ENCODE measurements at regions not wholly inside any gene's neighbourhood (a gene's known extent, or its start where the extent isn't known, plus 50 kb on each side); places are given as distances from the start of the nearest gene placed in this dataset.
"Not testable (repeated sequence)": the region's sequence is repeated elsewhere in the genome, so short reads cannot be mapped to it uniquely, and the experiment has no call there.

DNA sequence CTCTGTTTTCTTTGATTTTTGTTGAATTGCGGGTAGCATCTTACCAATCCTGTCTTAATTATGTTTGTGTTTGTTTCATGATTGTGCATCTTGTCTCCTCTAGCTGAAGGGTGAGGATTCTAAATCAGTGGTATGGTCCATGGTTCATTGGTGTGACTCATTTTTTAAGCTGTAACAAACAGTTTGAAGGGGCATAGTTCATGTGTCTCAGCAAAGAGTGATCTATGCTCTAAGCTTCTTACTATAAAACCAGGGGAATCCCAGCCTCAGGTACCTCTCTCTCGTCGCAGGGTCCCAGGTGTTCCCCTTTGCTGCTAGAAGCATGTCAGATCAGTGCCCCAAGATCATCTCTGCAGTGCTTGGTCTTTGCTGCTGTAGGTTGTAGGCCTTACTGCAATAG, 100.1 kb downstream of the OTUD1 start:
- Histone ChIP-seq H3K4me3 (ENCODE audit: low read length) (no peak overlapping the region), H2AFZ (ENCODE audit: low read depth, low read length) (no peak overlapping the region), H3K27ac (ENCODE audit: low read length) (no peak overlapping the region), H3K4me2 (ENCODE audit: low read length) (no peak overlapping the region), H3K79me2 (ENCODE audit: low read length) (no peaks in the 10 kb centered on the region), H3K36me3 (replicated peaks; ENCODE audit: low read depth, low read length) (no peaks in the 10 kb centered on the region), H3K27me3 (ENCODE audit: low read depth, low read length) (no peaks in the 10 kb centered on the region), H3K4me1 (ENCODE audit: low read length) (no peaks in the 10 kb centered on the region), H3K9me3 (ENCODE audit: insufficient read depth, low read length) (no peaks in the 10 kb centered on the region), H4K20me1 (ENCODE audit: insufficient read depth, low read length) (no peaks in the 10 kb centered on the region), H3K9ac (ENCODE audit: low read length) (no peak overlapping the region)
- TF ChIP-seq, protein P1, sequence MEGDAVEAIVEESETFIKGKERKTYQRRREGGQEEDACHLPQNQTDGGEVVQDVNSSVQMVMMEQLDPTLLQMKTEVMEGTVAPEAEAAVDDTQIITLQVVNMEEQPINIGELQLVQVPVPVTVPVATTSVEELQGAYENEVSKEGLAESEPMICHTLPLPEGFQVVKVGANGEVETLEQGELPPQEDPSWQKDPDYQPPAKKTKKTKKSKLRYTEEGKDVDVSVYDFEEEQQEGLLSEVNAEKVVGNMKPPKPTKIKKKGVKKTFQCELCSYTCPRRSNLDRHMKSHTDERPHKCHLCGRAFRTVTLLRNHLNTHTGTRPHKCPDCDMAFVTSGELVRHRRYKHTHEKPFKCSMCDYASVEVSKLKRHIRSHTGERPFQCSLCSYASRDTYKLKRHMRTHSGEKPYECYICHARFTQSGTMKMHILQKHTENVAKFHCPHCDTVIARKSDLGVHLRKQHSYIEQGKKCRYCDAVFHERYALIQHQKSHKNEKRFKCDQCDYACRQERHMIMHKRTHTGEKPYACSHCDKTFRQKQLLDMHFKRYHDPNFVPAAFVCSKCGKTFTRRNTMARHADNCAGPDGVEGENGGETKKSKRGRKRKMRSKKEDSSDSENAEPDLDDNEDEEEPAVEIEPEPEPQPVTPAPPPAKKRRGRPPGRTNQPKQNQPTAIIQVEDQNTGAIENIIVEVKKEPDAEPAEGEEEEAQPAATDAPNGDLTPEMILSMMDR (IDR thresholded peaks at IDR 0.05; ENCODE audit: low read depth, low read length) = no peak
- TF ChIP-seq EZH2phosphoT487 (IDR thresholded peaks at IDR 0.05; ENCODE audit: low read depth) = no peak

DNA sequence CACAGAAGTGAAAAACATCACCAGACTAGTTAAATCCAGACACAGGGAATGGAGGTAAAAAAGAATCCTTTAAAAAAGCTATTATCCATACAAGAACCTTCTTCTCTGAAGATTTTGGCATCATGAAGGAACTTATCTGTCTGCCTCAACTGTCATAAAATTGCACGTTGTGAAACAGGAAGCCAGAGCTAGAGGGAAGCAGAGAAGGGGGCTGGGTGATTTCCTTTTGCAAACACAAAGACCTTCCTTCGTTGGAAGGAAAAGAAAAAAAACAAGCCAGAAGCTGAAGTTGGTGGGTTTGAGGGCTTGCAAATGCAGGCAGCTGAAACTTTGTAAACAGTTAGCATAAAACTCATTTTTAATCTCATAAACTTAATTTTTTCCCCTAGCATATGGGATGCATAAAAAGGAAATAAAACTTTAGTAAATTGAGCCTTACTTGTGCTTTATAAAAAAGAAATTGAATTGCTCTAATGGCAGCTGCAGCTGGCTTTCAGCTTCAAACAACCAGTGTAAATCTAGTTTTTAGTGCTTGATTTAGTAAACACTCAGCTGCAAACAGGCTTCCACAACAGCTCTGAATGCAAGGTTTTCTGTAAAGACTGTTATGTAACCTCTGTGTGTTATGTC, 101.6 kb downstream of the OTUD1 start:
- Histone ChIP-seq H2AFZ (ENCODE audit: low read depth, low read length) (no peak overlapping the region), H3K27ac (ENCODE audit: low read length) (no peak overlapping the region), H3K4me1 (ENCODE audit: low read length) (no peaks in the 10 kb centered on the region), H3K79me2 (ENCODE audit: low read length) (no peaks in the 10 kb centered on the region), H3K27me3 (ENCODE audit: low read depth, low read length) (no peaks in the 10 kb centered on the region), H3K4me3 (ENCODE audit: low read length) (no peak overlapping the region), H3K4me2 (ENCODE audit: low read length) (no peak overlapping the region), H3K9me3 (ENCODE audit: insufficient read depth, low read length) (no peaks in the 10 kb centered on the region), H3K9ac (ENCODE audit: low read length) (no peak overlapping the region), H3K36me3 (replicated peaks; ENCODE audit: low read depth, low read length) (no peaks in the 10 kb centered on the region), H4K20me1 (ENCODE audit: insufficient read depth, low read length) (no peaks in the 10 kb centered on the region)
- TF ChIP-seq, protein P1 (IDR thresholded peaks at IDR 0.05; ENCODE audit: low read depth, low read length) = no peak
- no peak for TF ChIP-seq EZH2phosphoT487 (IDR thresholded peaks at IDR 0.05; ENCODE audit: low read depth)

DNA sequence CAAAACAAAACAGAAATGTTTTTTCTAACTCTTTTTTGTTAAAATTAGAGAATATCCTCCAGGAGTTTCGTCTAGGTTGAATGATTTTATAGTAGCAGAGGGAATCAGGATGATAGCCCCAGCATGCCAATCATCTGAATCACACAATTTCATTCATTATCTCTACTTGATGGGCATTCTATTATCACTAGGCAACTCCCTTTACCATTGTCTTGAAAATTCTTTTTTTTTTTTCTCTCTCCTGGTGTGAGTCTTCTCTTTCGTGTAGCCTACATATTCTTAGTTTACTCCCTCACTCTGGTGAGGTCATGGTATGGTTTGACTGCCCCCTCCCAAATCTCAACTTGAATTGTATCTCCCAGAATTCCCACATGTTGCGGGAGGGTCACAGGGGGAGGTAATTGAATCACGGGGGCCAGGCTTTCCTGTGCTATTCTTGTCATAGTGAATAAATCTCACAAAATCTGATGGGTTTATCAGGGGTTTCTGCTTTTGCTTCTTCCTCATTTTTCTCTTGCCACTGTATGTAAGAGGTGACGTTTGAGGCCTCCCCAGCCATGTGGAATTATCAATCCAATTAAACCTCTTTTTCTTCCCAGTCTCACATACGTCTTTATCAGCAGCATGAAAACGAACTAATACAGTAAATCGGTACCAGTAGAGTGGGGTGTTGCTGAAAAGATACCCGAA, 105.0 kb downstream of the OTUD1 start:
- no peak overlapping the region for H2AFZ ChIP-seq (ENCODE audit: low read depth, low read length)
- no peaks in the 10 kb centered on the region for H4K20me1 ChIP-seq (ENCODE audit: insufficient read depth, low read length)
- no peaks in the 10 kb centered on the region for H3K4me1 ChIP-seq (ENCODE audit: low read length)
- H3K27me3 ChIP-seq (ENCODE audit: low read depth, low read length) = no peaks in the 10 kb centered on the region
- H3K4me3 ChIP-seq (ENCODE audit: low read length) = no peak overlapping the region
- no peaks in the 10 kb centered on the region for H3K9me3 ChIP-seq (ENCODE audit: insufficient read depth, low read length)
- no peak overlapping the region for H3K4me2 ChIP-seq (ENCODE audit: low read length)
- no peaks in the 10 kb centered on the region for H3K36me3 ChIP-seq (replicated peaks; ENCODE audit: low read depth, low read length)
- no peak overlapping the region for H3K27ac ChIP-seq (ENCODE audit: low read length)
- H3K9ac ChIP-seq (ENCODE audit: low read length) = no peak overlapping the region
- H3K79me2 ChIP-seq (ENCODE audit: low read length) = no peaks in the 10 kb centered on the region
- TF ChIP-seq, protein P1 (IDR thresholded peaks at IDR 0.05; ENCODE audit: low read depth, low read length) = no peak
- TF ChIP-seq EZH2phosphoT487 (IDR thresholded peaks at IDR 0.05; ENCODE audit: low read depth) = no peak

DNA sequence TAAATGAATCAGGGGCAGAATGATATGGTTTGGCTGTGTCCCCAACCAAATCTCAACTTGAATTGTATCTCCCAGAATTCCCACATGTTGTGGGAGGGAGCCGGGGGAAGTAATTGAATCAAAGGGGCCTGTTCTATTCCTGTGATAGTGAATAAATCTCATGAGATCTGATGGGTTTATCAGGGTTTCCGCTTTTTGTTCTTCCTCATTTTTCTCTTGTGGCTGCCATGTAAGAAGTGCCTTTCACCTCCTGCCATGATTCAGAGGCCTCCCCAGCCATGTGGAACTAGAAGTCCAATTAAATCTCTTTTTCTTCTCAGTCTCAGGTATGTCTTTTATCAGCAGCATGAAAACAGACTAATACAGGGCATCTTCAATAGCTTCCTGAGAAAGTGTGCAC, 107.0 kb downstream of the OTUD1 start:
- H3K4me3 ChIP-seq (ENCODE audit: low read length); H3K27ac ChIP-seq (ENCODE audit: low read length); H4K20me1 ChIP-seq (ENCODE audit: insufficient read depth, low read length); H3K79me2 ChIP-seq (ENCODE audit: low read length); H3K36me3 ChIP-seq (replicated peaks; ENCODE audit: low read depth, low read length); H3K27me3 ChIP-seq (ENCODE audit: low read depth, low read length); H2AFZ ChIP-seq (ENCODE audit: low read depth, low read length); H3K9ac ChIP-seq (ENCODE audit: low read length); H3K9me3 ChIP-seq (ENCODE audit: insufficient read depth, low read length); H3K4me1 ChIP-seq (ENCODE audit: low read length); H3K4me2 ChIP-seq (ENCODE audit: low read length): not testable (repeated sequence)
